SK-N-SH (cell line): ENCODE measurements at regions not wholly inside any gene's neighbourhood (a gene's known extent, or its start where the extent isn't known, plus 50 kb on each side); places are given as distances from the start of the nearest gene placed in this dataset.

ENCODE experiments used
- CTCF ChIA-PET: fragments of 300-600, 350-600 bp; formaldehyde crosslinking; extraction: SDS; loops from one replicate; lab custom pipeline; 2021; lab: Yijun Ruan, JAX
- POLR2A ChIA-PET: fragments of 350-600 bp; sonication (Branson Sonifier 250); formaldehyde crosslinking; extraction: SDS; loops from one replicate; lab custom pipeline; 2020; ENCODE audit warnings: antibody characterized with exemption, inconsistent platforms; lab: Yijun Ruan, JAX
- DNase-seq: peaks from one replicate; pipeline ENCODE4 v3.0.0; 2012
- H2AFZ ChIP-seq: fragments of 200-600 bp; sonication (generic); 2 replicates; pipeline ENCODE4 v1.8.1; 2016; ENCODE audit warnings: antibody characterized with exemption, mild to moderate bottlenecking, low read depth
- H3F3A ChIP-seq: fragments of 200-600 bp; sonication (generic); replicated peaks from 2 replicates; pipeline ENCODE3; 2016; ENCODE audit warnings: antibody characterized with exemption, mild to moderate bottlenecking; ENCODE audit not compliant: insufficient read depth
- H3K27ac ChIP-seq, 2 experiments: fragments of 200-500 bp in 1 of 2; fragments of 200-600 bp in 1 of 2; sonication (Bioruptor generic) in 1 of 2; sonication (generic), shearing (Covaris generic) in 1 of 2; 2 replicates each; pipeline versions ENCODE4 v1.5.1 to v1.6.1; 2014 to 2016; ENCODE audit warnings: low read depth in 2 of 2, inconsistent platforms in 1 of 2, low read length in 1 of 2, mild to moderate bottlenecking in 1 of 2, mixed read lengths in 1 of 2
- H3K27me3 ChIP-seq: fragments of 200-600 bp; sonication (generic), shearing (Covaris generic); 2 replicates; pipeline ENCODE4 v1.6.1; 2016; ENCODE audit warnings: mixed run types; ENCODE audit not compliant: insufficient read depth
- H3K36me3 ChIP-seq, 2 experiments: fragments of 200-500 bp in 1 of 2; fragments of 200-600 bp in 1 of 2; sonication (Bioruptor generic) in 1 of 2; sonication (generic) in 1 of 2; replicated peaks in 1 of 2; 2 replicates each; pipeline versions ENCODE3 to v1.5.1; 2014 to 2016; ENCODE audit warnings: low read length in 1 of 2, mild to moderate bottlenecking in 1 of 2; ENCODE audit not compliant: insufficient read depth in 2 of 2, control insufficient read depth in 1 of 2
- H3K4me1 ChIP-seq, 2 experiments: fragments of 200-500 bp in 1 of 2; fragments of 200-600 bp in 1 of 2; sonication (Bioruptor generic) in 1 of 2; sonication (generic), shearing (Covaris generic) in 1 of 2; 2 replicates each; pipeline versions ENCODE4 v1.5.1 to v1.6.1; 2014 to 2016; ENCODE audit warnings: low read depth in 1 of 2, low read length in 1 of 2, mixed run types in 1 of 2; ENCODE audit not compliant: insufficient read depth in 2 of 2, control insufficient read depth in 1 of 2
- H3K4me2 ChIP-seq: fragments of 200-600 bp; sonication (generic), shearing (Covaris generic); 2 replicates; pipeline ENCODE4 v1.6.1; 2017; ENCODE audit warnings: mixed run types
- H3K4me3 ChIP-seq, 2 experiments: fragments of 200-500 bp in 1 of 2; fragments of 200-600 bp in 1 of 2; sonication (Bioruptor generic) in 1 of 2; sonication (generic), shearing (Covaris generic) in 1 of 2; 2 replicates each; pipeline versions ENCODE4 v1.5.1 to v1.8.1; 2014 to 2016; ENCODE audit warnings: low read depth in 2 of 2, inconsistent platforms in 1 of 2, low read length in 1 of 2, mild to moderate bottlenecking in 1 of 2, mixed read lengths in 1 of 2, moderate library complexity in 1 of 2
- H3K79me2 ChIP-seq: fragments of 200-600 bp; sonication (generic); 2 replicates; pipeline ENCODE4 v1.8.1; 2017; ENCODE audit warnings: mild to moderate bottlenecking; ENCODE audit not compliant: insufficient read depth
- H3K9ac ChIP-seq: fragments of 200-600 bp; sonication (generic); 2 replicates; pipeline ENCODE4 v1.6.1; 2017; ENCODE audit warnings: mixed run types
- H3K9me2 ChIP-seq: fragments of 200-600 bp; sonication (generic); 2 replicates; pipeline ENCODE4 v1.6.1; 2017; ENCODE audit warnings: mixed run types
- H3K9me3 ChIP-seq: fragments of 200-600 bp; sonication (generic); 2 replicates; pipeline ENCODE4 v1.6.1; 2017; ENCODE audit warnings: mixed run types, mild to moderate bottlenecking, moderate library complexity
- H4K20me1 ChIP-seq: fragments of 200-600 bp; sonication (generic); 2 replicates; pipeline ENCODE4 v1.6.1; 2017; ENCODE audit warnings: mild to moderate bottlenecking, mixed run types; ENCODE audit not compliant: insufficient read depth
- CHD2 ChIP-seq: fragments of 150-350 bp; IDR thresholded peaks from 2 replicates; pipeline ENCODE4 v1.6.1; 2018; ENCODE audit warnings: low read length; ENCODE audit not compliant: partially characterized antibody
- CTCF ChIP-seq: fragments of 200-600 bp; sonication (generic); IDR thresholded peaks from 2 replicates; pipeline ENCODE4 v1.6.1; 2017; ENCODE audit warnings: antibody characterized with exemption, mild to moderate bottlenecking, moderate library complexity
- EP300 ChIP-seq, 2 experiments: IDR thresholded peaks; 2 replicates each; pipeline versions ENCODE4 v1.4.0 to v1.6.1; 2012; ENCODE audit warnings: borderline replicate concordance in 1 of 2, low read depth in 1 of 2, low read length in 1 of 2
- FOXJ3 ChIP-seq: sonication (generic); formaldehyde crosslinking; IDR thresholded peaks from 2 replicates; pipeline ENCODE4 v1.5.1; 2020; ENCODE audit warnings: mild to moderate bottlenecking, missing genetic modification reagents
- FOXM1 ChIP-seq: IDR thresholded peaks from 2 replicates; pipeline ENCODE4 v1.4.0; 2012; ENCODE audit warnings: low read depth, mild to moderate bottlenecking
- IRF3 ChIP-seq: fragments of 150-350 bp; IDR thresholded peaks from 2 replicates; pipeline ENCODE4 v1.6.1; 2016; ENCODE audit warnings: mild to moderate bottlenecking, low read depth, low read length
- MAX ChIP-seq: IDR thresholded peaks from 2 replicates; pipeline ENCODE4 v1.4.0; 2012; ENCODE audit warnings: low read depth
- MXI1 ChIP-seq: IDR thresholded peaks from 2 replicates; pipeline ENCODE4 v1.6.1; 2012; ENCODE audit warnings: mild to moderate bottlenecking, low read depth, low read length, improper control_type of control experiment
- NFIC ChIP-seq: IDR thresholded peaks from 2 replicates; pipeline ENCODE4 v1.4.0; 2012; ENCODE audit warnings: borderline replicate concordance
- RCOR1 ChIP-seq: fragments of 150-350 bp; IDR thresholded peaks from 2 replicates; pipeline ENCODE4 v1.6.1; 2017; ENCODE audit warnings: antibody characterized with exemption, low read length
- REST ChIP-seq: IDR thresholded peaks from 2 replicates; pipeline ENCODE4 v1.6.1; 2012; ENCODE audit warnings: mild to moderate bottlenecking, low read depth, low read length, moderate library complexity
- RFX5 ChIP-seq: IDR thresholded peaks from 2 replicates; pipeline ENCODE4 v1.6.1; 2012; ENCODE audit warnings: mild to moderate bottlenecking, improper control_type of control experiment, low read length
- SMC3 ChIP-seq: IDR thresholded peaks from 2 replicates; pipeline ENCODE4 v1.6.1; 2012; ENCODE audit warnings: low read depth, low read length, improper control_type of control experiment
- TCF12 ChIP-seq: IDR thresholded peaks from 2 replicates; pipeline ENCODE4 v1.4.0; 2012
- WGBS: methylation state at CpG from one replicate; pipeline ENCODE4 v1.1.6; 2017; ENCODE audit warnings: low lambda C conversion rate; 5-methylcytosine and 5-hydroxymethylcytosine counted together
- TF ChIP-seq, protein P1 (sequence below): IDR thresholded peaks from 2 replicates; pipeline ENCODE4 v1.4.0; 2012; ENCODE audit warnings: low read depth, borderline replicate concordance

DNA sequence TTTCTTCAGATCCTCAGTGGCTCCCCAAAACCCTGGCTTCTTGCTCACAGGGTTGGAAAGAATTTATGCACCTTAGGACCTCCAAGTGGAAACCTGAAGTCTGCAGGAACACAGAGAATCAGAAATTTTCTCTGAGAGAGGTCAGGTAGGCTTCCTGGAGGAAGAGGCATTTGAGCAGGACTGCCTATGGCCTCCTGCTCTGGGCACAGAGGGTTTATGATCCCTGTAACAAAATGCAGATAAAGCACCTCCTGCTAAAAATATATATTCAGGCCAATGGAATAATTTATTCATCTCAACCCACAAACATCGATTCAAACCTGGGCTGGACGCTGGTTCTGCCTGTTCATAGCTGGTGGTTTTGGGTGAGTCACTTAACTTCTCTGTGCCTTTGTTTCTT is 68.1 kb upstream of the FGF3 start:
- no peaks in the 10 kb centered on the region for H3K9me2 ChIP-seq
- no peak overlapping the region for H3K9ac ChIP-seq
- no peaks in the 10 kb centered on the region for H3K36me3 ChIP-seq
- no peaks in the 10 kb centered on the region for H4K20me1 ChIP-seq
- TF ChIP-seq MXI1 (no peak), EP300 (IDR thresholded peaks at IDR 0.05; ENCODE audit: borderline replicate concordance in 1 of 2, low read depth in 1 of 2, low read length in 1 of 2) (no peak), RCOR1 (no peak), FOXJ3 (CRISPR knock-in tag) (no peak), NFIC (no peak), CTCF (no peak), REST (no peak), FOXM1 (no peak), MAX (no peak), CHD2 (no peak), RFX5 (no peak), IRF3 (no peak), TCF12 (no peak), SMC3 (no peak)
- TF ChIP-seq, protein P1, sequence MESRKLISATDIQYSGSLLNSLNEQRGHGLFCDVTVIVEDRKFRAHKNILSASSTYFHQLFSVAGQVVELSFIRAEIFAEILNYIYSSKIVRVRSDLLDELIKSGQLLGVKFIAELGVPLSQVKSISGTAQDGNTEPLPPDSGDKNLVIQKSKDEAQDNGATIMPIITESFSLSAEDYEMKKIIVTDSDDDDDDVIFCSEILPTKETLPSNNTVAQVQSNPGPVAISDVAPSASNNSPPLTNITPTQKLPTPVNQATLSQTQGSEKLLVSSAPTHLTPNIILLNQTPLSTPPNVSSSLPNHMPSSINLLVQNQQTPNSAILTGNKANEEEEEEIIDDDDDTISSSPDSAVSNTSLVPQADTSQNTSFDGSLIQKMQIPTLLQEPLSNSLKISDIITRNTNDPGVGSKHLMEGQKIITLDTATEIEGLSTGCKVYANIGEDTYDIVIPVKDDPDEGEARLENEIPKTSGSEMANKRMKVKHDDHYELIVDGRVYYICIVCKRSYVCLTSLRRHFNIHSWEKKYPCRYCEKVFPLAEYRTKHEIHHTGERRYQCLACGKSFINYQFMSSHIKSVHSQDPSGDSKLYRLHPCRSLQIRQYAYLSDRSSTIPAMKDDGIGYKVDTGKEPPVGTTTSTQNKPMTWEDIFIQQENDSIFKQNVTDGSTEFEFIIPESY, result no peak
- no peak for DNase-seq
- no peak overlapping the region for H3K4me3 ChIP-seq
- H3K4me1 ChIP-seq, result peaks cover 0 to 9% of the 10 kb centered on the region in 2 experiments; a peak in 1 of 4 replicates
- no peaks in the 10 kb centered on the region for H3K9me3 ChIP-seq
- no peak overlapping the region for H2AFZ ChIP-seq
- H3K27me3 ChIP-seq, result no peaks in the 10 kb centered on the region
- POLR2A ChIA-PET, result no interaction called here
- no peak overlapping the region for H3K4me2 ChIP-seq
- no peaks in the 10 kb centered on the region for H3F3A ChIP-seq
- H3K79me2 ChIP-seq, result no peaks in the 10 kb centered on the region
- CTCF ChIA-PET, result interaction anchor here (0.6 to 13.3 kb wide), 19 partner anchors 10 to 217 kb away, joined by 3 to 249 read pairs (median 4); partner anchors contain the start of gene FGF19
- H3K27ac ChIP-seq, result no peak overlapping the region
- WGBS, result 80% methylated on average over 2 of the region's 2 CpGs
